ENCODE measurements at regions not wholly inside any gene's neighbourhood (a gene's known extent, or its start where the extent isn't known, plus 50 kb on each side); places are given as distances from the start of the nearest gene placed in this dataset.

GRCh38 chr11:135046986-135047385 is 634.9 kb upstream of the B3GAT1 start:
- no peaks in the 10 kb centered on the region for H3K36me3 ChIP-seq
- H3K9me3 ChIP-seq: no peaks in the 10 kb centered on the region
- intact Hi-C loops (cut with DNase I): no loop called here
- H3K4me1 ChIP-seq: no peaks in the 10 kb centered on the region
- DNase-seq: no peak
- TF ChIP-seq, protein P1, sequence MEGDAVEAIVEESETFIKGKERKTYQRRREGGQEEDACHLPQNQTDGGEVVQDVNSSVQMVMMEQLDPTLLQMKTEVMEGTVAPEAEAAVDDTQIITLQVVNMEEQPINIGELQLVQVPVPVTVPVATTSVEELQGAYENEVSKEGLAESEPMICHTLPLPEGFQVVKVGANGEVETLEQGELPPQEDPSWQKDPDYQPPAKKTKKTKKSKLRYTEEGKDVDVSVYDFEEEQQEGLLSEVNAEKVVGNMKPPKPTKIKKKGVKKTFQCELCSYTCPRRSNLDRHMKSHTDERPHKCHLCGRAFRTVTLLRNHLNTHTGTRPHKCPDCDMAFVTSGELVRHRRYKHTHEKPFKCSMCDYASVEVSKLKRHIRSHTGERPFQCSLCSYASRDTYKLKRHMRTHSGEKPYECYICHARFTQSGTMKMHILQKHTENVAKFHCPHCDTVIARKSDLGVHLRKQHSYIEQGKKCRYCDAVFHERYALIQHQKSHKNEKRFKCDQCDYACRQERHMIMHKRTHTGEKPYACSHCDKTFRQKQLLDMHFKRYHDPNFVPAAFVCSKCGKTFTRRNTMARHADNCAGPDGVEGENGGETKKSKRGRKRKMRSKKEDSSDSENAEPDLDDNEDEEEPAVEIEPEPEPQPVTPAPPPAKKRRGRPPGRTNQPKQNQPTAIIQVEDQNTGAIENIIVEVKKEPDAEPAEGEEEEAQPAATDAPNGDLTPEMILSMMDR (IDR thresholded peaks at IDR 0.05): no peak
- no peak for TF ChIP-seq POLR2A (IDR thresholded peaks at IDR 0.05)
- no peak overlapping the region for H3K27ac ChIP-seq
- H3K4me3 ChIP-seq: no peak overlapping the region
- peaks cover 0 to 8% (median 0%) of the 10 kb centered on the region in 9 donors for H3K27me3 ChIP-seq
- WGBS, 4 donors: 76 to 84% (median 81%) methylated on average over 11 of the region's 13 CpGs
- ATAC-seq: no peak

GRCh38 chr11:135046556-135046955 is 634.5 kb upstream of the B3GAT1 start:
- DNase-seq: no peak
- intact Hi-C loops (cut with DNase I): no loop called here
- TF ChIP-seq, protein P1 (IDR thresholded peaks at IDR 0.05): no peak
- TF ChIP-seq POLR2A (IDR thresholded peaks at IDR 0.05): no peak
- ATAC-seq: no peak
- Histone ChIP-seq H3K4me3 (no peak overlapping the region), H3K4me1 (no peaks in the 10 kb centered on the region), H3K9me3 (no peaks in the 10 kb centered on the region), H3K27ac (no peak overlapping the region), H3K27me3 (peaks cover 0 to 8% (median 0%) of the 10 kb centered on the region in 9 donors), H3K36me3 (no peaks in the 10 kb centered on the region)
- 47 to 77% (median 67%) methylated on average over 4 to 6 of the region's 8 CpGs for WGBS, 4 donors

DNA sequence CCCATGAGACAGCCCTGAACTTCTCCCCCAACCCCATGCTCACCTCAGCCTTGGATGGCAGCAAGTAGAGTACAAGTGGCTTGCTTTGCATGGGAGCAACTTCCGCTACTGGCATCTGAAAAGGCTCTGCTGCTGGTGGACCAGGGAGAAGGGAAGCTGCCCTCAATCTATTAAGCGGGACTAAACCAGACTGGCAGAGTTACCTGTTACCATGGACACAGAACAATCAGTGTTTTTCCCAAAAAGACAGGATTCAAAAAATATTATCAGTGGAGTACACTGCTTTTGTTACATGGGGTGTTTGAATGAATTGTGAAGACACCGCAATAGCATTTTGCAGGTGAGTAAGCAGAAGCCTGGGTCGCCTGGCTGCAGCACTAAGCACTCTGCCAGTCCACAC is 631.4 kb upstream of the B3GAT1 start:
- intact Hi-C loops (cut with DNase I): no loop called here
- H3K27ac ChIP-seq: no peak overlapping the region
- ATAC-seq (no peak), DNase-seq (no peak)
- no peaks in the 10 kb centered on the region for H3K4me1 ChIP-seq
- H3K9me3 ChIP-seq: no peaks in the 10 kb centered on the region
- peaks cover 0 to 8% (median 0%) of the 10 kb centered on the region in 9 donors for H3K27me3 ChIP-seq
- TF ChIP-seq, protein P1 (IDR thresholded peaks at IDR 0.05): no peak
- TF ChIP-seq POLR2A (IDR thresholded peaks at IDR 0.05): no peak
- no peak overlapping the region for H3K4me3 ChIP-seq
- 83 to 88% (median 84%) methylated on average over 4 of the region's 4 CpGs for WGBS, 4 donors
- no peaks in the 10 kb centered on the region for H3K36me3 ChIP-seq

- no peak for DNase-seq
- H3K27me3 ChIP-seq: peaks cover 0 to 5% (median 0%) of the 10 kb centered on the region in 9 donors
- H3K27ac ChIP-seq: no peak overlapping the region
- 75 to 83% (median 76%) methylated on average over 3 to 5 of the region's 5 CpGs for WGBS, 4 donors
- H3K9me3 ChIP-seq: no peaks in the 10 kb centered on the region
- intact Hi-C loops (cut with DNase I): no loop called here
- no peak overlapping the region for H3K4me3 ChIP-seq
- H3K4me1 ChIP-seq: no peaks in the 10 kb centered on the region
- H3K36me3 ChIP-seq: no peaks in the 10 kb centered on the region
- ATAC-seq: no peak
- no peak for TF ChIP-seq POLR2A (IDR thresholded peaks at IDR 0.05)
- TF ChIP-seq, protein P1 (IDR thresholded peaks at IDR 0.05): no peak
Observed at GRCh38 chr11:135037828-135038227, 625.8 kb upstream of the B3GAT1 start.

Data from heart left ventricle (tissue), 16 donors.